Hindlimb muscle (tissue), 1 donor: ENCODE measurements at regions not wholly inside any gene's neighbourhood (a gene's known extent, or its start where the extent isn't known, plus 50 kb on each side); places are given as distances from the start of the nearest gene placed in this dataset.

ENCODE experiments used
- DNase-seq: peaks from one replicate; pipeline ENCODE4 v3.0.0-alpha.2; 2013

- DNase-seq: no peak
Observed at GRCh38 chr17:77879226-77879895, 79.1 kb upstream of the TNRC6C start.

GRCh38 chr17:77879896-77880280, 78.6 kb upstream of the TNRC6C start:
- no peak for DNase-seq

- DNase-seq: no peak
Observed at GRCh38 chr17:77880711-77881450, 77.6 kb upstream of the TNRC6C start.

GRCh38 chr17:77881545-77881944, 77.0 kb upstream of the TNRC6C start:
- peak; percentile 58 for DNase-seq

- no peak for DNase-seq
Observed at GRCh38 chr17:77882040-77882439, 76.5 kb upstream of the TNRC6C start.

- DNase-seq: peak; percentile 45
Observed at GRCh38 chr17:77882481-77883212, 75.9 kb upstream of the TNRC6C start.

- no peak for DNase-seq
Observed at GRCh38 chr17:77883213-77883650, 75.3 kb upstream of the TNRC6C start.

GRCh38 chr17:77884019-77884418, 74.5 kb upstream of the TNRC6C start:
- no peak for DNase-seq

GRCh38 chr17:77884967-77885641, 73.4 kb upstream of the TNRC6C start:
- no peak for DNase-seq

- DNase-seq: no peak
Observed at GRCh38 chr17:77885678-77886386, 72.7 kb upstream of the TNRC6C start.

GRCh38 chr17:77886387-77886728, 72.1 kb upstream of the TNRC6C start:
- no peak for DNase-seq

GRCh38 chr17:77887110-77887463, 71.4 kb upstream of the TNRC6C start:
- DNase-seq: no peak

- DNase-seq: peak; percentile 83
Observed at GRCh38 chr17:77887464-77888241, 70.8 kb upstream of the TNRC6C start.

- no peak for DNase-seq
Observed at GRCh38 chr17:77888242-77889134, 70.0 kb upstream of the TNRC6C start.

- DNase-seq: no peak
Observed at GRCh38 chr17:77889135-77889505, 69.4 kb upstream of the TNRC6C start.

GRCh38 chr17:77889866-77890760, 68.4 kb upstream of the TNRC6C start:
- no peak for DNase-seq

GRCh38 chr17:77890771-77891170, 67.7 kb upstream of the TNRC6C start:
- no peak for DNase-seq

- DNase-seq: no peak
Observed at GRCh38 chr17:77891602-77892001, 66.9 kb upstream of the TNRC6C start.

GRCh38 chr17:77892031-77892430, 66.5 kb upstream of the TNRC6C start:
- DNase-seq: no peak
